GM18909 (cell line): ENCODE measurements at regions not wholly inside any gene's neighbourhood (a gene's known extent, or its start where the extent isn't known, plus 50 kb on each side); places are given as distances from the start of the nearest gene placed in this dataset.
"Not testable (repeated sequence)": the region's sequence is repeated elsewhere in the genome, so short reads cannot be mapped to it uniquely, and the experiment has no call there.

Experiments used
- ATAC-seq: cut with Tn5 transposase; IDR thresholded peaks from one replicate; pipeline ENCODE4 v1.9.1; 2021; ENCODE audit warnings: mild to moderate bottlenecking; ENCODE audit not compliant: unreplicated experiment, poor library complexity

GRCh38 chr13:80988391-80989151 lies 647.6 kb upstream of the SPRY2 start:
- no peak for ATAC-seq

- peak; percentile 95 for ATAC-seq
These were observed 638.2 kb upstream of the SPRY2 start for GRCh38 chr13:80979035-80979641.

- ATAC-seq: no peak
These were observed 636.2 kb upstream of the SPRY2 start for GRCh38 chr13:80977168-80977567.

- no peak for ATAC-seq
These were observed 635.0 kb upstream of the SPRY2 start for GRCh38 chr13:80975903-80976302.

- ATAC-seq: no peak
These were observed 632.8 kb upstream of the SPRY2 start for GRCh38 chr13:80973721-80974120.

GRCh38 chr13:80972857-80973478 lies 632.0 kb upstream of the SPRY2 start:
- no peak for ATAC-seq

- ATAC-seq: no peak
These were observed 624.2 kb upstream of the SPRY2 start for GRCh38 chr13:80965097-80965496.

- no peak for ATAC-seq
These were observed 621.9 kb upstream of the SPRY2 start for GRCh38 chr13:80962855-80963254.

GRCh38 chr13:80962173-80962572 lies 621.2 kb upstream of the SPRY2 start:
- no peak for ATAC-seq

- no peak for ATAC-seq
These were observed 616.2 kb upstream of the SPRY2 start for GRCh38 chr13:80957019-80957655.

GRCh38 chr13:80955501-80955900 lies 614.6 kb upstream of the SPRY2 start:
- ATAC-seq: no peak

GRCh38 chr13:80952158-80952557 lies 611.2 kb upstream of the SPRY2 start:
- no peak for ATAC-seq

- ATAC-seq: no peak
These were observed 605.3 kb upstream of the SPRY2 start for GRCh38 chr13:80946008-80946802.

- no peak for ATAC-seq
These were observed 604.4 kb upstream of the SPRY2 start for GRCh38 chr13:80945328-80945727.

- ATAC-seq: no peak
These were observed 598.7 kb upstream of the SPRY2 start for GRCh38 chr13:80939581-80939980.

GRCh38 chr13:80931766-80932165 lies 590.8 kb upstream of the SPRY2 start:
- ATAC-seq: no peak

- no peak for ATAC-seq
These were observed 590.2 kb upstream of the SPRY2 start for GRCh38 chr13:80931118-80931517.

- no peak for ATAC-seq
These were observed 587.3 kb upstream of the SPRY2 start for GRCh38 chr13:80928241-80928640.

GRCh38 chr13:80926024-80926423 lies 585.1 kb upstream of the SPRY2 start:
- ATAC-seq: not testable (repeated sequence)

GRCh38 chr13:80924596-80924995 lies 583.7 kb upstream of the SPRY2 start:
- no peak for ATAC-seq
